GM23248 (cell line): ENCODE measurements at regions not wholly inside any gene's neighbourhood (a gene's known extent, or its start where the extent isn't known, plus 50 kb on each side); places are given as distances from the start of the nearest gene placed in this dataset.

ENCODE experiments used
- DNase-seq: peaks from one replicate; pipeline ENCODE4 v3.0.0-alpha.2; 2015
- H2AFZ ChIP-seq: fragments of 200-600 bp; sonication (generic); 2 replicates; pipeline ENCODE4 v1.6.1; 2016; ENCODE audit warnings: antibody characterized with exemption
- H3F3A ChIP-seq: fragments of 200-600 bp; sonication (generic); 2 replicates; pipeline ENCODE4 v1.6.1; 2016; ENCODE audit warnings: mild to moderate bottlenecking, antibody characterized with exemption, mixed run types; ENCODE audit not compliant: insufficient read depth
- H3K27ac ChIP-seq: fragments of 200-600 bp; sonication (generic); 2 replicates; pipeline ENCODE4 v1.5.1; 2016; ENCODE audit warnings: mild to moderate bottlenecking
- H3K27me3 ChIP-seq: fragments of 200-600 bp; sonication (generic); replicated peaks from 2 replicates; pipeline ENCODE4 v1.6.1; 2016; ENCODE audit warnings: mild to moderate bottlenecking; ENCODE audit not compliant: insufficient read depth
- H3K36me3 ChIP-seq: fragments of 200-600 bp; sonication (generic); 2 replicates; pipeline ENCODE4 v1.6.1; 2016; ENCODE audit warnings: low read depth, mild to moderate bottlenecking
- H3K4me1 ChIP-seq: fragments of 200-600 bp; sonication (generic); 2 replicates; pipeline ENCODE4 v1.6.1; 2016; ENCODE audit warnings: mild to moderate bottlenecking; ENCODE audit not compliant: insufficient read depth
- H3K4me2 ChIP-seq: fragments of 200-600 bp; sonication (generic); one replicate; pipeline ENCODE4 v1.6.1; 2016; ENCODE audit warnings: mild to moderate bottlenecking; ENCODE audit not compliant: unreplicated experiment
- H3K4me3 ChIP-seq: fragments of 200-600 bp; sonication (generic); 2 replicates; pipeline ENCODE4 v1.5.1; 2016; ENCODE audit warnings: mild to moderate bottlenecking
- H3K79me2 ChIP-seq: fragments of 200-600 bp; sonication (generic); 2 replicates; pipeline ENCODE4 v1.6.1; 2016; ENCODE audit warnings: mild to moderate bottlenecking; ENCODE audit not compliant: insufficient read depth
- H3K9ac ChIP-seq: fragments of 200-600 bp; sonication (generic); 2 replicates; pipeline ENCODE4 v1.6.1; 2016; ENCODE audit warnings: mild to moderate bottlenecking
- H3K9me2 ChIP-seq: fragments of 200-600 bp; sonication (generic); 2 replicates; pipeline ENCODE4 v1.6.1; 2016; ENCODE audit warnings: mixed run types, mild to moderate bottlenecking, moderate library complexity; ENCODE audit not compliant: insufficient read depth
- H3K9me3 ChIP-seq: fragments of 200-600 bp; sonication (generic); one replicate; pipeline ENCODE4 v1.6.1; 2017; ENCODE audit warnings: low read depth
- H4K20me1 ChIP-seq: fragments of 200-600 bp; sonication (generic); 2 replicates; pipeline ENCODE4 v1.6.0; 2016; ENCODE audit not compliant: insufficient read depth
- EZH2 ChIP-seq: fragments of 200-600 bp; sonication (generic); IDR thresholded peaks from 2 replicates; pipeline ENCODE4 v1.6.1; 2018; ENCODE audit warnings: antibody characterized with exemption, mild to moderate bottlenecking; ENCODE audit not compliant: insufficient read depth, poor library complexity, severe bottlenecking
- EZH2phosphoT487 ChIP-seq: fragments of 200-600 bp; sonication (generic); IDR thresholded peaks from 2 replicates; pipeline ENCODE4 v1.6.1; 2018; ENCODE audit warnings: antibody characterized with exemption, moderate library complexity, mild to moderate bottlenecking, low read depth; ENCODE audit not compliant: insufficient read depth
- WGBS, 2 experiments: methylation state at CpG; one replicate each; pipeline ENCODE4 v1.1.6; 2015 to 2017; ENCODE audit warnings: low lambda C conversion rate in 2 of 2, low coverage in 1 of 2; ENCODE audit errors: missing lambda C conversion rate in 2 of 2; 5-methylcytosine and 5-hydroxymethylcytosine counted together
- in situ Hi-C: fragments of 300-500 bp; cut with MboI; formaldehyde crosslinking; loops from 2 replicates; pipeline ENCODE4 v1.15.0; 2020

GRCh38 chr13:79937311-79937710, 403.6 kb downstream of the SPRY2 start:
- Histone ChIP-seq H3F3A (peaks cover 29% of the 10 kb centered on the region), H3K79me2 (no peaks in the 10 kb centered on the region), H2AFZ (peak overlapping the region; percentile 69), H3K4me1 (peaks cover 32% of the 10 kb centered on the region), H3K9ac (peak overlapping the region; percentile 59), H3K9me3 (no peaks in the 10 kb centered on the region), H3K27me3 (no peaks in the 10 kb centered on the region), H3K4me3 (no peak overlapping the region; the same call in 1 of the 2 replicates), H4K20me1 (no peaks in the 10 kb centered on the region), H3K27ac (peak overlapping the region; percentile 90), H3K4me2 (peak overlapping the region; percentile 61), H3K9me2 (no peaks in the 10 kb centered on the region), H3K36me3 (no peaks in the 10 kb centered on the region)
- 89 to 95% methylated on average over 4 of the region's 4 CpGs for WGBS, 2 experiments
- DNase-seq, result no peak
- in situ Hi-C loops, result no loop called here
- TF ChIP-seq EZH2phosphoT487 (no peak), EZH2 (no peak)

GRCh38 chr13:79936368-79937136, 404.4 kb downstream of the SPRY2 start:
- Histone ChIP-seq H3K27me3 (no peaks in the 10 kb centered on the region), H4K20me1 (no peaks in the 10 kb centered on the region), H3K9me2 (no peaks in the 10 kb centered on the region), H3K4me2 (peak overlapping the region; percentile 61), H3K4me1 (peaks cover 32% of the 10 kb centered on the region), H3K9ac (peak overlapping the region; percentile 60), H3K79me2 (no peaks in the 10 kb centered on the region), H3K9me3 (no peaks in the 10 kb centered on the region), H3K27ac (peak overlapping the region; percentile 90), H2AFZ (peak overlapping the region; percentile 69), H3K4me3 (peak overlapping the region; percentile 23; the same call in 1 of the 2 replicates), H3K36me3 (no peaks in the 10 kb centered on the region), H3F3A (peaks cover 29% of the 10 kb centered on the region)
- TF ChIP-seq EZH2 (no peak), EZH2phosphoT487 (no peak)
- in situ Hi-C loops, result no loop called here
- WGBS, 2 experiments, result 3 to 6% methylated on average over 11 to 12 of the region's 12 CpGs
- peak; percentile 99 for DNase-seq

- DNase-seq, result peak; percentile 18
- no peaks in the 10 kb centered on the region for H3K9me3 ChIP-seq
- no peaks in the 10 kb centered on the region for H3K79me2 ChIP-seq
- no peaks in the 10 kb centered on the region for H3K9me2 ChIP-seq
- in situ Hi-C loops, result no loop called here
- peaks cover 29% of the 10 kb centered on the region for H3F3A ChIP-seq
- peaks cover 32% of the 10 kb centered on the region for H3K4me1 ChIP-seq
- no peaks in the 10 kb centered on the region for H4K20me1 ChIP-seq
- no peaks in the 10 kb centered on the region for H3K27me3 ChIP-seq
- H3K9ac ChIP-seq, result peak overlapping the region; percentile 60; the same call in 1 of the 2 replicates
- peak overlapping the region; percentile 90 for H3K27ac ChIP-seq
- H3K4me3 ChIP-seq, result no peak overlapping the region
- H3K36me3 ChIP-seq, result no peaks in the 10 kb centered on the region
- peak overlapping the region; percentile 60 for H3K4me2 ChIP-seq
- no peak for TF ChIP-seq EZH2
- TF ChIP-seq EZH2phosphoT487, result no peak
- peak overlapping the region; percentile 45 for H2AFZ ChIP-seq
Measured at GRCh38 chr13:79935121-79935520, 405.8 kb downstream of the SPRY2 start.

- TF ChIP-seq EZH2phosphoT487 (no peak), EZH2 (no peak)
- Histone ChIP-seq H3K4me1 (peaks cover 32% of the 10 kb centered on the region), H3K4me2 (no peak overlapping the region), H3K27me3 (no peaks in the 10 kb centered on the region), H3F3A (peaks cover 29% of the 10 kb centered on the region), H3K27ac (no peak overlapping the region), H3K36me3 (no peaks in the 10 kb centered on the region), H4K20me1 (no peaks in the 10 kb centered on the region), H2AFZ (no peak overlapping the region), H3K9me2 (no peaks in the 10 kb centered on the region), H3K9ac (no peak overlapping the region), H3K9me3 (no peaks in the 10 kb centered on the region), H3K79me2 (no peaks in the 10 kb centered on the region), H3K4me3 (no peak overlapping the region)
- DNase-seq, result no peak
- in situ Hi-C loops, result no loop called here
- 98% methylated on average over 2 of the region's 2 CpGs for whole genome bisulfite sequencing, 2 experiments
Measured at GRCh38 chr13:79933389-79933788, 407.5 kb downstream of the SPRY2 start.
